GM12892 (cell line): ENCODE measurements at regions not wholly inside any gene's neighbourhood (a gene's known extent, or its start where the extent isn't known, plus 50 kb on each side); places are given as distances from the start of the nearest gene placed in this dataset.

Experiments used
- DNase-seq: peaks from one replicate; pipeline ENCODE4 v3.0.0; 2011; ENCODE audit not compliant: insufficient read length
- FAIRE-seq: peaks from 2 replicates; lab custom pipeline; 2011; peaks lifted over from hg19 to GRCh38; lab: Jason Lieb, UNC
- POLR2A ChIP-seq: IDR thresholded peaks from 2 replicates; pipeline ENCODE4 v1.6.1; 2011; ENCODE audit warnings: low read depth, low read length, control low read depth
- POLR2AphosphoS5 ChIP-seq: IDR thresholded peaks from 2 replicates; pipeline ENCODE4 v1.6.1; 2011; ENCODE audit warnings: low read depth, low read length, control low read depth
- TAF1 ChIP-seq: IDR thresholded peaks from 2 replicates; pipeline ENCODE4 v1.6.1; 2011; ENCODE audit warnings: low read depth, mild to moderate bottlenecking, control low read depth, low read length, borderline replicate concordance

DNA sequence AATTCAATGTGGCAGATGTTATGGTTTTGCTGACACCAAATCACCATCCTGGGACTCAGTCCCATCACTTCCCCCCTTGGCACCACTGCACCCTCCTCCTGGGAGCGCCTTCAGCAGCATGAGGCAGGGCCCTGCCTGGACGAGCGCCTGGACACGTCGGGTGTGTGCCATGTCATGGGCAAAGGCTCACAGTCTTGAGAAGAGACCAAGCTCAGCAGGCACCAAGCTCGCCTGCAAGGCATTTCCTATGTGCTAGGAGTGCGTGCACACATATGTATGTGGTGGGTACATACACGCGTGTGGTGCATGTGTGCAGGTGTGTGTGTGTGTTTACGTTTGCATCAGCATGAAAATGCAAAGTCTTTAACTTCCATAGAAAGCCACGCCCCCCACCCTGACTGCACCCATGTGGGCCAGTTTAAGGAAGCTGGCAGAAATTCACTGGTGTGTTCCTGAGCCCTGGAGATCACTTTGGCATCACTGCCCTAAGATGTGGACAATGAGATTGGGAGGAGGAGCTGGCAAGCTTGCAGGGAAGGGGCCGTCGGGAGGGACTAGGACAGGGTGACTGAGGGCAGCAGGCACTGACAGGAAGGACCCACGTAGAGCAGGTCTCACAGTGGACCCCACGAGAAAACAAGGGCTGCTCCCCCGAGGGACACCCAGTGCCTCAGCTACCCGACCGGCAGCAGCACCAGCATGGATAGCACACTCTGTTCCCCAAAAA, 169.9 kb upstream of the PPP2R2D start:
- DNase-seq, result no peak
- no peak for FAIRE-seq
- TF ChIP-seq POLR2A, result no peak
- no peak for TF ChIP-seq POLR2AphosphoS5
- TF ChIP-seq TAF1, result no peak

GRCh38 chr10:131731780-131732630, 168.8 kb upstream of the PPP2R2D start:
- FAIRE-seq (no peak), DNase-seq (no peak)
- no peak for TF ChIP-seq POLR2AphosphoS5
- no peak for TF ChIP-seq TAF1
- no peak for TF ChIP-seq POLR2A

- DNase-seq (no peak), FAIRE-seq (no peak)
- no peak for TF ChIP-seq POLR2AphosphoS5
- no peak for TF ChIP-seq POLR2A
- TF ChIP-seq TAF1, result no peak
Observed at GRCh38 chr10:131732631-131733127, 168.1 kb upstream of the PPP2R2D start.

DNA sequence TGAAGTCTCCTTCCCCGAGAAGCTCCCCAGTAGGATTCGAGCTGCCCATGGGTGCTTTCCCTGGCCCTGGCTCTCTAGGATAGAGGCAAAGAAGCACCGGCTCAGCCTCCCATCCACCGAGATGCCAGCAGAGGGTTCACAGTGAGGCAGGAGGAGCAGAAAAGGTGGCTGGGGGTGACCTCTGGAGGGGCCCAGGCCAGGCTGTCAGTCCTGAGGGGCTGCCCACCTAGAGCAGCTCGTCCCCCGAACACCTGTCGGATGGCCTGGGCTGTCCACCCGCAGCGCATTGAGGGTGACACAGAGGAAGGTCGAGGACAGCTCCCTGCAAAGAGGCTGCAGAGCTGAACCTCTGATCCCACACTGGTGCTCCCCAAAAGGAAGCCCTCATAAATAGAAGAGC, 167.2 kb upstream of the PPP2R2D start:
- TF ChIP-seq POLR2A (no peak), POLR2AphosphoS5 (no peak), TAF1 (no peak)
- FAIRE-seq, result no peak

DNA sequence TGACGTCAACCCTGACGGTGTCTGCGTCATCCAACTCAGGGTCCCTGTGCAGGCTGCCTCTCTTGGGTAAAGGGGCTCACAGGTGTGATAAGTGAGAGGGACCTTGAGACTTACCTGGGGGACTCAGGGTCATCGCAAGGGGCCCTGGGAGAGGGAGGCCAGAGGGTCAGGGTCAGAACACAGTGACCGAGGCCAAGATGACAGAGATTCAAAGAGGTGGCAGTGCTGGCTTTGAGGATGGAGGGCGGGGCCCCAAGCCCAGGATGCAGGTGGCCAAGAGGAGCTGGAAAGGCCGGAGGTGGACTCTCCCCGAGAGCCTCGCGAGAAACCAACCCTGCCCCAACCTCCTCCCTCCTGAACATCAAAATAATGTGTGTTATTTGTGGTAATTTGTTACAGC, 165.2 kb upstream of the PPP2R2D start:
- TF ChIP-seq POLR2A (no peak), POLR2AphosphoS5 (no peak), TAF1 (no peak)
- no peak for FAIRE-seq
- no peak for DNase-seq

More for the DNA sequence above, 167.2 kb upstream of the PPP2R2D start:
- no peak for DNase-seq

DNA sequence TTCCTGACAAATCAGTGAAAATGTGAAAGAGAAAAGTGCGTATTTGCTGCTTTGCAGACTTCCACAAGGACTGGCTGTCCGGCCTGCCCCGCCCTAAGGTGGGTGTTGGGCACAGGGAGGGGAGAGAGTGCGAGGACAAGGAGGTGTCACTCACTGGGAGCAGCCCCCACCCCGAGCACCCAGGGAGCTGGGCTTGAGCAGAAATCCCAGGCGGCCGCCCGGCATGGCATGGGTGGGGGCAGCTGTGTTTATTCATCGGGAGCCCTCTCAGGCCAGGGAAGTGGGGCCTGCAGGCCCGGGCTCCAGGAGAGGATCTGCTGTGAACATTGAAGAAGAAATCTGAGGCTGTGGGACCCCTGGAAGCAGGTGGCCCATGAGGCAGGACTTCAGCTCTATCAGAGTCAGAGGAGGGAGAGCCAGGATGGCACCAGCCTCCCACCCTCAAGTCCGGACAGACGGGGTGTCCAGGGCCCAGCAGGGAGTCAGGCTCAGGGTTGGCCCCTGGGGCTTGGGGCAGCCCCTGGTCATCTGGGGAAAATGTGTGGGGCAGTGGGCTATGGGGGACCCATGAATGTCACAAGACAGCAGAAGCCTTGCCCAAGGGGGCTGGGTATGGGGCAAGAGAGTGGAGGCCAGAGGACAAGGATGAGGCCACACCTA, 164.4 kb upstream of the PPP2R2D start:
- TF ChIP-seq TAF1 (no peak), POLR2A (no peak), POLR2AphosphoS5 (no peak)
- DNase-seq (no peak), FAIRE-seq (no peak)

GRCh38 chr10:131737543-131738395, 163.0 kb upstream of the PPP2R2D start:
- FAIRE-seq (no peak), DNase-seq (no peak)
- no peak for TF ChIP-seq POLR2AphosphoS5

GRCh38 chr10:131738396-131738735, 162.4 kb upstream of the PPP2R2D start:
- DNase-seq (no peak), FAIRE-seq (no peak)
- TF ChIP-seq POLR2A (no peak), TAF1 (no peak), POLR2AphosphoS5 (no peak)

DNA sequence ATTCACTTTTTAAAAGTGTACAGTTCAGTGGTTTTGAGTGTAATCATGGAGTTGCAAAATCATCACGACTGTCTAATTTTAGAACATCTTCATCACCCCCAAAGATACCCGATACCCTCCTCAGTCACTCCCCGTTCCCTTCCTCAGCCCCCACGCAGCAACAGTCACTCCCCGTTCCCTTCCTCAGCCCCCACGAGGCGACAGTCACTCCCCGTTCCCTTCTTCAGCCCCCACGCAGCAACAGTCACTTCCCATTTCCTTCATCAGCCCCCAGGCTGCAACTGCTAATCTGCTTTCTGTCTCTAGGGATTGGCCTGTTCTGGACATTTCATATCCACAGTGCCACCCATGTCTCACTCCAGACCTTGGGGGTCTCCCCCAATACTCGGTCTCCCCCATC, 161.6 kb upstream of the PPP2R2D start:
- TF ChIP-seq POLR2AphosphoS5 (no peak), POLR2A (no peak), TAF1 (no peak)
- DNase-seq (no peak), FAIRE-seq (no peak)

GRCh38 chr10:131742500-131742951, 158.3 kb upstream of the PPP2R2D start:
- no peak for TF ChIP-seq TAF1
- no peak for TF ChIP-seq POLR2AphosphoS5
- no peak for TF ChIP-seq POLR2A
- DNase-seq (no peak), FAIRE-seq (no peak)
